ENCODE measurements at regions not wholly inside any gene's neighbourhood (a gene's known extent, or its start where the extent isn't known, plus 50 kb on each side); places are given as distances from the start of the nearest gene placed in this dataset.

GRCh38 chr7:96870934-96871333 is 134.4 kb upstream of the DLX6 start:
- no peaks in the 10 kb centered on the region for H3K36me3 ChIP-seq
- H3K27ac ChIP-seq = no peak overlapping the region
- no peak for DNase-seq (ENCODE audit: low read depth in 1 of 2, low spot score in 1 of 2)
- no peak for TF ChIP-seq CTCF (IDR thresholded peaks at IDR 0.05; ENCODE audit: low read depth, low read length)
- H3K9me3 ChIP-seq (ENCODE audit: low read depth) = no peaks in the 10 kb centered on the region
- no peaks in the 10 kb centered on the region for H3K27me3 ChIP-seq
- H3K4me3 ChIP-seq = no peak overlapping the region
- H3K4me1 ChIP-seq (ENCODE audit: low read depth) = no peaks in the 10 kb centered on the region

GRCh38 chr7:96887426-96887825 is 117.9 kb upstream of the DLX6 start:
- TF ChIP-seq CTCF (IDR thresholded peaks at IDR 0.05; ENCODE audit: low read depth, low read length) = no peak
- no peaks in the 10 kb centered on the region for H3K36me3 ChIP-seq
- H3K9me3 ChIP-seq (ENCODE audit: low read depth) = no peaks in the 10 kb centered on the region
- H3K4me3 ChIP-seq = no peak overlapping the region
- H3K27me3 ChIP-seq = no peaks in the 10 kb centered on the region
- no peaks in the 10 kb centered on the region for H3K4me1 ChIP-seq (ENCODE audit: low read depth)
- no peak for DNase-seq (ENCODE audit: low read depth in 1 of 2, low spot score in 1 of 2)
- no peak overlapping the region for H3K27ac ChIP-seq

- Histone ChIP-seq H3K9me3 (ENCODE audit: low read depth) (no peaks in the 10 kb centered on the region), H3K4me3 (no peak overlapping the region), H3K27me3 (no peaks in the 10 kb centered on the region), H3K36me3 (no peaks in the 10 kb centered on the region), H3K27ac (no peak overlapping the region), H3K4me1 (ENCODE audit: low read depth) (no peaks in the 10 kb centered on the region)
- TF ChIP-seq CTCF (IDR thresholded peaks at IDR 0.05; ENCODE audit: low read depth, low read length) = no peak
- no peak for DNase-seq (ENCODE audit: low read depth in 1 of 2, low spot score in 1 of 2)
Measured at GRCh38 chr7:96899108-96899507, 106.2 kb upstream of the DLX6 start.

DNA sequence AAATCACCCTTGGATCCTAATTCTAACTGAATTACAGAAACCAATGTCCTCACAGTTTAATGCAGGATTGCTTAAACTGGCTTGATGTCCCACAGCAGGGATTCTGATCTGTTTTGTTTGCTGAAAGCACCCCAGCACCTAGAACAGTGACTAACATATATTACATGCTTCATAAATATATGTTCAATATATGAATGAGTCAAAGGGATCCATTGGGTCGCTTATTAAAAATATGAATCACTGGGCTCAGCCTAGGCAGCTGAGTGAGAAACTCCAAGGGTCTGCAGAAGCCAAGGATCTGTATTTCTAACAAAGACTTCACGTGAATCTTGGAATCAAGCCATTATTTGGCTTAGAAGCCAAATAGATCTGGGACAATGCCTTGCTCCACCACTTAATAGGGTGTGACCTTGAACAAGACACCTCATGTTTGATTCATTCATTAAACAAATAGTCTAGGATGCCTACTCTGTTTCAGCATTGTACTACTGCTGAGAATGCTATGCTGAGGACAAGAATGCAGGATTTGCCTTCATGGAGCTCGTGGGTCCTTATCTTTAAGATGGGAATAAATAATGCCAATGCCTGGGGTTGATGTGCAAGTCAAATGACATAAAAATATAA is 103.4 kb upstream of the DLX6 start:
- TF ChIP-seq CTCF (IDR thresholded peaks at IDR 0.05; ENCODE audit: low read depth, low read length) = no peak

DNA sequence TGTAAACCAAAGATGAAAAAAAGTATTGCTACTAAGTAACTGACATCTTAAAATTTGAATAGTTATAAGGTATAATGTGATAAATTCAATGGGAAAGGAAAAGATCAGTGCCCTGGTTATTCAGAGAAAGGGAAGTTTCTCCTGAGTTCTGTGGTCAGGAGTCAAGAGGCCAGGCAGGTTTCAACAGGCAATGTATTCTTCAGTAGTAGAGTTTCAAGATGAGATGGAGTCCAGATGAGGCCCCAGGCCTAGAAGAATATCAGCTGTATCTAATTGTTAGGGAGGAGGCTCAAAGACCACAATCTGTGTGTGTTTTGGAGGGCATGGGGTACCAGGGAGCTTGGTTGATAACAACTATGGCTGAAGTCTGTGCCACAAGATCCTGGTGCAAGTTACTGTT is 101.4 kb upstream of the DLX6 start:
- Histone ChIP-seq H3K36me3 (no peaks in the 10 kb centered on the region), H3K4me1 (ENCODE audit: low read depth) (no peaks in the 10 kb centered on the region), H3K27ac (no peak overlapping the region), H3K9me3 (ENCODE audit: low read depth) (no peaks in the 10 kb centered on the region), H3K27me3 (no peaks in the 10 kb centered on the region), H3K4me3 (no peak overlapping the region)
- no peak for DNase-seq (ENCODE audit: low read depth in 1 of 2, low spot score in 1 of 2)
- TF ChIP-seq CTCF (IDR thresholded peaks at IDR 0.05; ENCODE audit: low read depth, low read length) = no peak

More for the DNA sequence above, 103.4 kb upstream of the DLX6 start:
- Histone ChIP-seq H3K4me3 (no peak overlapping the region), H3K9me3 (ENCODE audit: low read depth) (no peaks in the 10 kb centered on the region), H3K4me1 (ENCODE audit: low read depth) (no peaks in the 10 kb centered on the region), H3K36me3 (no peaks in the 10 kb centered on the region), H3K27ac (no peak overlapping the region), H3K27me3 (no peaks in the 10 kb centered on the region)
- DNase-seq (ENCODE audit: low read depth in 1 of 2, low spot score in 1 of 2) = no peak

Data from cardiac muscle cell (in vitro differentiated cells and primary cell).